AG08396 (cell line): ENCODE measurements at regions not wholly inside any gene's neighbourhood (a gene's known extent, or its start where the extent isn't known, plus 50 kb on each side); places are given as distances from the start of the nearest gene placed in this dataset.

Experiments used
- DNase-seq: peaks from one replicate; pipeline ENCODE4 v3.0.0; 2012; ENCODE audit warnings: low spot score, mixed read lengths

- no peak for DNase-seq
These were observed 536.3 kb upstream of the MKI67 start for GRCh38 chr10:128662520-128662919.

GRCh38 chr10:128664729-128665128 lies 538.5 kb upstream of the MKI67 start:
- DNase-seq: no peak

- no peak for DNase-seq
These were observed 549.2 kb upstream of the MKI67 start for GRCh38 chr10:128675405-128675804.

- no peak for DNase-seq
These were observed 553.9 kb upstream of the MKI67 start for GRCh38 chr10:128680116-128680515.

GRCh38 chr10:128684215-128684614 lies 558.0 kb upstream of the MKI67 start:
- no peak for DNase-seq

- no peak for DNase-seq
These were observed 560.5 kb upstream of the MKI67 start for GRCh38 chr10:128686630-128687278.

- DNase-seq: no peak
These were observed 561.2 kb upstream of the MKI67 start for GRCh38 chr10:128687408-128687807.

GRCh38 chr10:128687927-128688549 lies 561.8 kb upstream of the MKI67 start:
- DNase-seq: no peak

GRCh38 chr10:128689667-128690066 lies 563.4 kb upstream of the MKI67 start:
- no peak for DNase-seq

GRCh38 chr10:128693493-128694131 lies 567.4 kb upstream of the MKI67 start:
- no peak for DNase-seq

GRCh38 chr10:128694168-128694850 lies 568.1 kb upstream of the MKI67 start:
- DNase-seq: no peak

- no peak for DNase-seq
These were observed 568.9 kb upstream of the MKI67 start for GRCh38 chr10:128694851-128695725.

GRCh38 chr10:128695931-128696330 lies 569.7 kb upstream of the MKI67 start:
- no peak for DNase-seq

- no peak for DNase-seq
These were observed 571.2 kb upstream of the MKI67 start for GRCh38 chr10:128697437-128697836.

- DNase-seq: no peak
These were observed 575.2 kb upstream of the MKI67 start for GRCh38 chr10:128701381-128701780.

- DNase-seq: no peak
These were observed 575.6 kb upstream of the MKI67 start for GRCh38 chr10:128701837-128702236.

- DNase-seq: no peak
These were observed 578.5 kb upstream of the MKI67 start for GRCh38 chr10:128704716-128705115.

- no peak for DNase-seq
These were observed 582.0 kb upstream of the MKI67 start for GRCh38 chr10:128708182-128708581.

GRCh38 chr10:128709686-128710085 lies 583.5 kb upstream of the MKI67 start:
- no peak for DNase-seq

GRCh38 chr10:128710098-128710797 lies 584.0 kb upstream of the MKI67 start:
- DNase-seq: no peak

- DNase-seq: no peak
These were observed 584.6 kb upstream of the MKI67 start for GRCh38 chr10:128710798-128711183.
